ENCODE measurements at regions not wholly inside any gene's neighbourhood (a gene's known extent, or its start where the extent isn't known, plus 50 kb on each side); places are given as distances from the start of the nearest gene placed in this dataset.

GRCh38 chr7:18200266-18200665 is 172.6 kb upstream of the PRPS1L1 start:
- TF ChIP-seq POLR2A (IDR thresholded peaks at IDR 0.05; ENCODE audit: low read depth, low read length) (no peak), EZH2 (IDR thresholded peaks at IDR 0.05; ENCODE audit: borderline replicate concordance, low read depth, low read length, severe bottlenecking) (no peak), JUN (IDR thresholded peaks at IDR 0.05; ENCODE audit: borderline replicate concordance, insufficient read depth, insufficient read length, low read depth) (no peak), FOS (IDR thresholded peaks at IDR 0.05; ENCODE audit: borderline replicate concordance, insufficient read depth, low read length) (no peak)
- TF ChIP-seq, protein P1, sequence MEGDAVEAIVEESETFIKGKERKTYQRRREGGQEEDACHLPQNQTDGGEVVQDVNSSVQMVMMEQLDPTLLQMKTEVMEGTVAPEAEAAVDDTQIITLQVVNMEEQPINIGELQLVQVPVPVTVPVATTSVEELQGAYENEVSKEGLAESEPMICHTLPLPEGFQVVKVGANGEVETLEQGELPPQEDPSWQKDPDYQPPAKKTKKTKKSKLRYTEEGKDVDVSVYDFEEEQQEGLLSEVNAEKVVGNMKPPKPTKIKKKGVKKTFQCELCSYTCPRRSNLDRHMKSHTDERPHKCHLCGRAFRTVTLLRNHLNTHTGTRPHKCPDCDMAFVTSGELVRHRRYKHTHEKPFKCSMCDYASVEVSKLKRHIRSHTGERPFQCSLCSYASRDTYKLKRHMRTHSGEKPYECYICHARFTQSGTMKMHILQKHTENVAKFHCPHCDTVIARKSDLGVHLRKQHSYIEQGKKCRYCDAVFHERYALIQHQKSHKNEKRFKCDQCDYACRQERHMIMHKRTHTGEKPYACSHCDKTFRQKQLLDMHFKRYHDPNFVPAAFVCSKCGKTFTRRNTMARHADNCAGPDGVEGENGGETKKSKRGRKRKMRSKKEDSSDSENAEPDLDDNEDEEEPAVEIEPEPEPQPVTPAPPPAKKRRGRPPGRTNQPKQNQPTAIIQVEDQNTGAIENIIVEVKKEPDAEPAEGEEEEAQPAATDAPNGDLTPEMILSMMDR (IDR thresholded peaks at IDR 0.05; ENCODE audit: extremely low read depth in 1 of 2, insufficient read depth in 1 of 2, low read depth in 1 of 2, low read length in 2 of 2), result no peak

Measured in endothelial cell of umbilical vein (primary cell).